ENCODE measurements at regions not wholly inside any gene's neighbourhood (a gene's known extent, or its start where the extent isn't known, plus 50 kb on each side); places are given as distances from the start of the nearest gene placed in this dataset.

DNA sequence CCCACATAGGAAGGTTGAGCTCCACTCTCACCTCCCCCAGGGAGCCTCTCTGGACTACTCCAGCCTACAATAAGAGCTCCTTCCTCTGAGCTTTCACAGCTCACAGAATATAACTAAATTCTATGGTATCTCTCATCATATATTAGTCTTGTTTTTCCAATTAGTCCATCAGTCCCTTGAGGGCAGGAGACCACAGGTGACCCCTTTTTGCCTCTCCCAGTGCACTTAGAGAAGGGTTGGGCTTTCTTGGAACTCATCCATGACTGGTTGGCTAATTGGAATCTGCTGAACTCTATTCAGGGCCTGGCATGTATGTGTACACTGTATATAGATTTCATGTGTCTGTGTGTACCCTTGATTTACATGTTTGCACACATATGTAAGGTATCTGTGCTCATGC, 50.4 kb upstream of the ARAP3 start:
- H3K4me1 ChIP-seq (replicated peaks), result no peaks in the 10 kb centered on the region
- H3K9me3 ChIP-seq (replicated peaks), result no peaks in the 10 kb centered on the region
- peaks cover 13% of the 10 kb centered on the region for H3K27me3 ChIP-seq (replicated peaks)
- no peak overlapping the region for H3K4me3 ChIP-seq
- DNase-seq (ENCODE audit: low read depth in 1 of 2, low spot score in 2 of 2), result no peak
- no peaks in the 10 kb centered on the region for H3K36me3 ChIP-seq
- no peak overlapping the region for H3K27ac ChIP-seq
